Stomach smooth muscle (tissue), 2 donors: ENCODE measurements at regions not wholly inside any gene's neighbourhood (a gene's known extent, or its start where the extent isn't known, plus 50 kb on each side); places are given as distances from the start of the nearest gene placed in this dataset.
"Not testable (repeated sequence)": the region's sequence is repeated elsewhere in the genome, so short reads cannot be mapped to it uniquely, and the experiment has no call there.

ENCODE experiments used
- H3K27ac ChIP-seq: one replicate; pipeline ENCODE4 v1.7.0; 2013; ENCODE audit warnings: mild to moderate bottlenecking, low read length, inconsistent platforms
- H3K27me3 ChIP-seq, 2 donors: one replicate each; pipeline ENCODE4 v1.7.0; 2013; ENCODE audit warnings: low read length in 2 of 2; ENCODE audit not compliant: insufficient read depth in 2 of 2, control insufficient read depth in 1 of 2
- H3K36me3 ChIP-seq, 2 donors: one replicate each; pipeline ENCODE4 v1.7.0; 2013; ENCODE audit warnings: low read length in 2 of 2; ENCODE audit not compliant: control insufficient read depth in 2 of 2, insufficient read depth in 2 of 2
- H3K4me1 ChIP-seq: one replicate; pipeline ENCODE4 v1.7.0; 2013; ENCODE audit warnings: low read length; ENCODE audit not compliant: control insufficient read depth, insufficient read depth
- H3K4me3 ChIP-seq, 2 donors: one replicate each; pipeline ENCODE4 v1.7.0; 2013; ENCODE audit warnings: low read length in 2 of 2
- H3K9ac ChIP-seq, 2 donors: one replicate each; pipeline ENCODE4 v1.7.0; 2013; ENCODE audit warnings: low read length in 2 of 2, mild to moderate bottlenecking in 1 of 2
- H3K9me3 ChIP-seq, 2 donors: one replicate each; pipeline ENCODE4 v1.7.0; 2013; ENCODE audit warnings: low read length in 2 of 2; ENCODE audit not compliant: control insufficient read depth in 2 of 2
- donor health status: healthy.
- donor health status: Pancreatic carcinoma.

GRCh38 chr1:59214248-59215208 is 82.4 kb upstream of the FGGY start:
- no peak overlapping the region for H3K9ac ChIP-seq
- H3K9me3 ChIP-seq, result peaks cover 0 to 4% of the 10 kb centered on the region in 2 donors
- no peaks in the 10 kb centered on the region for H3K27me3 ChIP-seq
- H3K27ac ChIP-seq, result no peak overlapping the region
- no peaks in the 10 kb centered on the region for H3K36me3 ChIP-seq
- no peak overlapping the region for H3K4me3 ChIP-seq
- no peaks in the 10 kb centered on the region for H3K4me1 ChIP-seq

- no peak overlapping the region for H3K27ac ChIP-seq
- H3K27me3 ChIP-seq, result no peaks in the 10 kb centered on the region
- H3K9me3 ChIP-seq, result peaks cover 0 to 4% of the 10 kb centered on the region in 2 donors
- no peak overlapping the region for H3K4me3 ChIP-seq
- H3K4me1 ChIP-seq, result no peaks in the 10 kb centered on the region
- H3K9ac ChIP-seq, result no peak overlapping the region
- H3K36me3 ChIP-seq, result no peaks in the 10 kb centered on the region
Observed at GRCh38 chr1:59215766-59216291, 81.1 kb upstream of the FGGY start.

- H3K4me3 ChIP-seq, H3K9me3 ChIP-seq, H3K9ac ChIP-seq, H3K27ac ChIP-seq, H3K27me3 ChIP-seq, H3K36me3 ChIP-seq, H3K4me1 ChIP-seq: not testable (repeated sequence)
Observed at GRCh38 chr1:59217439-59217838, 79.5 kb upstream of the FGGY start.

- Histone ChIP-seq H3K27me3 (no peaks in the 10 kb centered on the region), H3K4me1 (no peaks in the 10 kb centered on the region), H3K4me3 (no peak overlapping the region), H3K36me3 (no peaks in the 10 kb centered on the region), H3K9me3 (peaks cover 0 to 4% of the 10 kb centered on the region in 2 donors), H3K27ac (no peak overlapping the region), H3K9ac (no peak overlapping the region)
Observed at GRCh38 chr1:59218521-59219236, 78.2 kb upstream of the FGGY start.

- H3K9me3 ChIP-seq, result peaks cover 0 to 4% of the 10 kb centered on the region in 2 donors
- H3K27ac ChIP-seq, result no peak overlapping the region
- no peak overlapping the region for H3K4me3 ChIP-seq
- no peak overlapping the region for H3K9ac ChIP-seq
- H3K4me1 ChIP-seq, result no peaks in the 10 kb centered on the region
- no peaks in the 10 kb centered on the region for H3K36me3 ChIP-seq
- H3K27me3 ChIP-seq, result no peaks in the 10 kb centered on the region
Observed at GRCh38 chr1:59219916-59220315, 77.0 kb upstream of the FGGY start.

- H3K27ac ChIP-seq, result no peak overlapping the region
- no peaks in the 10 kb centered on the region for H3K36me3 ChIP-seq
- H3K4me1 ChIP-seq, result no peaks in the 10 kb centered on the region
- peaks cover 0 to 4% of the 10 kb centered on the region in 2 donors for H3K9me3 ChIP-seq
- no peaks in the 10 kb centered on the region for H3K27me3 ChIP-seq
- no peak overlapping the region for H3K9ac ChIP-seq
- H3K4me3 ChIP-seq, result no peak overlapping the region
Observed at GRCh38 chr1:59220356-59220755, 76.5 kb upstream of the FGGY start.

- H3K9me3 ChIP-seq, result no peaks in the 10 kb centered on the region
- H3K9ac ChIP-seq, result no peak overlapping the region
- no peak overlapping the region for H3K27ac ChIP-seq
- H3K36me3 ChIP-seq, result no peaks in the 10 kb centered on the region
- no peak overlapping the region for H3K4me3 ChIP-seq
- H3K4me1 ChIP-seq, result no peaks in the 10 kb centered on the region
- no peaks in the 10 kb centered on the region for H3K27me3 ChIP-seq
Observed at GRCh38 chr1:59223198-59223597, 73.7 kb upstream of the FGGY start.

GRCh38 chr1:59223989-59224634 is 72.8 kb upstream of the FGGY start:
- Histone ChIP-seq H3K4me3 (no peak overlapping the region), H3K4me1 (no peaks in the 10 kb centered on the region), H3K27ac (no peak overlapping the region), H3K36me3 (no peaks in the 10 kb centered on the region), H3K9me3 (no peaks in the 10 kb centered on the region), H3K27me3 (no peaks in the 10 kb centered on the region), H3K9ac (no peak overlapping the region)

GRCh38 chr1:59225594-59226316 is 71.1 kb upstream of the FGGY start:
- Histone ChIP-seq H3K4me3 (no peak overlapping the region), H3K27me3 (no peaks in the 10 kb centered on the region), H3K36me3 (no peaks in the 10 kb centered on the region), H3K9me3 (no peaks in the 10 kb centered on the region), H3K4me1 (no peaks in the 10 kb centered on the region), H3K27ac (no peak overlapping the region), H3K9ac (no peak overlapping the region)

- H3K9ac ChIP-seq, result no peak overlapping the region
- H3K9me3 ChIP-seq, result no peaks in the 10 kb centered on the region
- H3K27ac ChIP-seq, result no peak overlapping the region
- H3K4me1 ChIP-seq, result no peaks in the 10 kb centered on the region
- no peaks in the 10 kb centered on the region for H3K27me3 ChIP-seq
- H3K4me3 ChIP-seq, result no peak overlapping the region
- H3K36me3 ChIP-seq, result no peaks in the 10 kb centered on the region
Observed at GRCh38 chr1:59229138-59229537, 67.8 kb upstream of the FGGY start.
